ENCODE measurements at regions not wholly inside any gene's neighbourhood (a gene's known extent, or its start where the extent isn't known, plus 50 kb on each side); places are given as distances from the start of the nearest gene placed in this dataset.

GRCh38 chr14:40346275-40346674 lies 914.0 kb upstream of the FBXO33 start:
- Histone ChIP-seq H4K20me1 (ENCODE audit: control insufficient read depth, extremely low read depth, insufficient read depth, low read length) (no peaks in the 10 kb centered on the region), H3K9me3 (ENCODE audit: control insufficient read depth, insufficient read depth, low read depth, low read length) (no peaks in the 10 kb centered on the region), H3K9ac (ENCODE audit: insufficient read depth, low read length) (no peak overlapping the region), H2AFZ (ENCODE audit: low read length) (no peak overlapping the region), H3K27me3 (ENCODE audit: control insufficient read depth, insufficient read depth, low read length) (no peaks in the 10 kb centered on the region), H3K79me2 (ENCODE audit: control insufficient read depth, insufficient read depth, low read length) (no peaks in the 10 kb centered on the region), H3K4me2 (ENCODE audit: extremely low read depth, insufficient read depth, low read length) (no peak overlapping the region), H3K27ac (ENCODE audit: insufficient read depth, low read length) (no peak overlapping the region), H3K4me1 (ENCODE audit: control insufficient read depth, extremely low read depth, insufficient read depth, low read length) (no peaks in the 10 kb centered on the region), H3K36me3 (ENCODE audit: control insufficient read depth, insufficient read depth, low read length) (no peaks in the 10 kb centered on the region), H3K4me3 (replicated peaks in 1 of 4; ENCODE audit: control extremely low read depth in 1 of 4, insufficient read depth in 1 of 4, low read depth in 3 of 4, low read length in 4 of 4) (no peak overlapping the region)
- TF ChIP-seq EZH2 (IDR thresholded peaks at IDR 0.05; ENCODE audit: low read length, missing control alignments): no peak
- no peak for TF ChIP-seq CTCF (conservative IDR thresholded peaks at IDR 0.05 in 1 of 2, IDR thresholded peaks at IDR 0.05 in 1 of 2; ENCODE audit: low read depth in 1 of 2, low read length in 2 of 2)
- DNase-seq (ENCODE audit: low read depth in 2 of 2): no peak

- no peaks in the 10 kb centered on the region for H3K9me3 ChIP-seq (ENCODE audit: control insufficient read depth, insufficient read depth, low read depth, low read length)
- H3K36me3 ChIP-seq (ENCODE audit: control insufficient read depth, insufficient read depth, low read length): no peaks in the 10 kb centered on the region
- no peaks in the 10 kb centered on the region for H4K20me1 ChIP-seq (ENCODE audit: control insufficient read depth, extremely low read depth, insufficient read depth, low read length)
- TF ChIP-seq CTCF (conservative IDR thresholded peaks at IDR 0.05 in 1 of 2, IDR thresholded peaks at IDR 0.05 in 1 of 2; ENCODE audit: low read depth in 1 of 2, low read length in 2 of 2): no peak
- TF ChIP-seq EZH2 (IDR thresholded peaks at IDR 0.05; ENCODE audit: low read length, missing control alignments): no peak
- H3K27me3 ChIP-seq (ENCODE audit: control insufficient read depth, insufficient read depth, low read length): no peaks in the 10 kb centered on the region
- no peaks in the 10 kb centered on the region for H3K79me2 ChIP-seq (ENCODE audit: control insufficient read depth, insufficient read depth, low read length)
- DNase-seq (ENCODE audit: low read depth in 2 of 2): no peak
- no peaks in the 10 kb centered on the region for H3K4me1 ChIP-seq (ENCODE audit: control insufficient read depth, extremely low read depth, insufficient read depth, low read length)
- no peak overlapping the region for H3K27ac ChIP-seq (ENCODE audit: insufficient read depth, low read length)
- H3K9ac ChIP-seq (ENCODE audit: insufficient read depth, low read length): no peak overlapping the region
- H2AFZ ChIP-seq (ENCODE audit: low read length): no peak overlapping the region
- no peak overlapping the region for H3K4me2 ChIP-seq (ENCODE audit: extremely low read depth, insufficient read depth, low read length)
- H3K4me3 ChIP-seq (replicated peaks in 1 of 4; ENCODE audit: control extremely low read depth in 1 of 4, insufficient read depth in 1 of 4, low read depth in 3 of 4, low read length in 4 of 4): no peak overlapping the region
Observed at GRCh38 chr14:40345334-40345733, 913.1 kb upstream of the FBXO33 start.

- H3K4me1 ChIP-seq (ENCODE audit: control insufficient read depth, extremely low read depth, insufficient read depth, low read length): no peaks in the 10 kb centered on the region
- H3K36me3 ChIP-seq (ENCODE audit: control insufficient read depth, insufficient read depth, low read length): no peaks in the 10 kb centered on the region
- no peaks in the 10 kb centered on the region for H3K27me3 ChIP-seq (ENCODE audit: control insufficient read depth, insufficient read depth, low read length)
- H3K79me2 ChIP-seq (ENCODE audit: control insufficient read depth, insufficient read depth, low read length): no peaks in the 10 kb centered on the region
- H3K9ac ChIP-seq (ENCODE audit: insufficient read depth, low read length): no peak overlapping the region
- no peak overlapping the region for H2AFZ ChIP-seq (ENCODE audit: low read length)
- no peaks in the 10 kb centered on the region for H3K9me3 ChIP-seq (ENCODE audit: control insufficient read depth, insufficient read depth, low read depth, low read length)
- H3K27ac ChIP-seq (ENCODE audit: insufficient read depth, low read length): no peak overlapping the region
- TF ChIP-seq CTCF (conservative IDR thresholded peaks at IDR 0.05 in 1 of 2, IDR thresholded peaks at IDR 0.05 in 1 of 2; ENCODE audit: low read depth in 1 of 2, low read length in 2 of 2) (no peak), EZH2 (IDR thresholded peaks at IDR 0.05; ENCODE audit: low read length, missing control alignments) (no peak)
- H3K4me3 ChIP-seq (replicated peaks in 1 of 4; ENCODE audit: control extremely low read depth in 1 of 4, insufficient read depth in 1 of 4, low read depth in 3 of 4, low read length in 4 of 4): no peak overlapping the region
- no peak for DNase-seq (ENCODE audit: low read depth in 2 of 2)
- H4K20me1 ChIP-seq (ENCODE audit: control insufficient read depth, extremely low read depth, insufficient read depth, low read length): no peaks in the 10 kb centered on the region
- H3K4me2 ChIP-seq (ENCODE audit: extremely low read depth, insufficient read depth, low read length): no peak overlapping the region
Observed at GRCh38 chr14:40340708-40341107, 908.5 kb upstream of the FBXO33 start.

All from fibroblast of lung (primary cell).